Stomach smooth muscle (tissue), 2 donors: ENCODE measurements at regions not wholly inside any gene's neighbourhood (a gene's known extent, or its start where the extent isn't known, plus 50 kb on each side); places are given as distances from the start of the nearest gene placed in this dataset.
"Not testable (repeated sequence)": the region's sequence is repeated elsewhere in the genome, so short reads cannot be mapped to it uniquely, and the experiment has no call there.

Experiments used
- H3K27ac ChIP-seq: one replicate; pipeline ENCODE4 v1.7.0; 2013; ENCODE audit warnings: mild to moderate bottlenecking, low read length, inconsistent platforms
- H3K27me3 ChIP-seq, 2 donors: one replicate each; pipeline ENCODE4 v1.7.0; 2013; ENCODE audit warnings: low read length in 2 of 2; ENCODE audit not compliant: insufficient read depth in 2 of 2, control insufficient read depth in 1 of 2
- H3K36me3 ChIP-seq, 2 donors: one replicate each; pipeline ENCODE4 v1.7.0; 2013; ENCODE audit warnings: low read length in 2 of 2; ENCODE audit not compliant: control insufficient read depth in 2 of 2, insufficient read depth in 2 of 2
- H3K4me1 ChIP-seq: one replicate; pipeline ENCODE4 v1.7.0; 2013; ENCODE audit warnings: low read length; ENCODE audit not compliant: control insufficient read depth, insufficient read depth
- H3K4me3 ChIP-seq, 2 donors: one replicate each; pipeline ENCODE4 v1.7.0; 2013; ENCODE audit warnings: low read length in 2 of 2
- H3K9ac ChIP-seq, 2 donors: one replicate each; pipeline ENCODE4 v1.7.0; 2013; ENCODE audit warnings: low read length in 2 of 2, mild to moderate bottlenecking in 1 of 2
- H3K9me3 ChIP-seq, 2 donors: one replicate each; pipeline ENCODE4 v1.7.0; 2013; ENCODE audit warnings: low read length in 2 of 2; ENCODE audit not compliant: control insufficient read depth in 2 of 2
- donor health status: healthy.
- donor health status: Pancreatic carcinoma.

DNA sequence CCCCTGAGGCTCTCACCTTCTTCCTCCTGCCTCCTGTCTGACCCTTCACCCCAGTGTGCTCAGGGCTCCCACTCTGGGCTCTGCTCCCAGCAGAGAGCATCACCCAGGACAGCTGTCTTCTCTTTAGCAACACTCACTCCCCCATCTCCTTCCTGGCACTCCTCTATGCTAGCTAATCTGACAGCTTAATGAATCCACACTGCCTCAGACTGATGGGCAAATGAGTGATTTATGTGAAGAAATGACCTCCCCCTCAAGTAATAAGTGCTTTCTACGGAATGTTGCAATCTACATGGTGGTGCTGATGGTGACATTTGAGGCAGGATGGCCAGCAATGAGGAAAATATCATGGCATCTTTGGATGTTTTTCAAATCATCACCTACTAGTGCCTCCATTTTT lies 83.6 kb downstream of the LSM3 start:
- no peaks in the 10 kb centered on the region for H3K27me3 ChIP-seq
- H3K4me3 ChIP-seq: no peak overlapping the region
- H3K9me3 ChIP-seq: no peaks in the 10 kb centered on the region
- no peak overlapping the region for H3K9ac ChIP-seq
- no peak overlapping the region for H3K27ac ChIP-seq
- H3K4me1 ChIP-seq: peaks cover 4% of the 10 kb centered on the region
- H3K36me3 ChIP-seq: no peaks in the 10 kb centered on the region

DNA sequence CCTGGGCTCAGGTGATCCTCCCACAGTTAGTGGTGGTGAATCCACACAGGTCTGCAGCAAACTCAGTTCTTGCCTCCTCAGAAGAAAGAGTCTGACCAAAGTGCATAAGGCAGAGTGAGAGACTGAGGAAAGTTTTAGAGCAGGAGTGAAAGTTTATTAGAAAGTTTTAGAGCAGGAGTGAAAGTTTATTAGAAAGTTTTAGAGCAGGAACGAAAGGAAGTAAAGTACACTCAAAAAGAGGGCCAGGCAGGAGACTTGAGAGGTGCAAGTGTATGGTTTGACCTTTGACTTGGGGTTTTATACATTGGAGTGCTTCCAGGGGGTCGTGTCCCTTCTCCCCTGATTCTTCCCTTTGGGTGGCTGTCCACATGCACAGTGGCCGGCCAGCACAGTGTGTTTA lies 84.2 kb downstream of the LSM3 start:
- no peak overlapping the region for H3K9ac ChIP-seq
- H3K4me3 ChIP-seq: no peak overlapping the region
- no peaks in the 10 kb centered on the region for H3K27me3 ChIP-seq
- H3K36me3 ChIP-seq: no peaks in the 10 kb centered on the region
- no peaks in the 10 kb centered on the region for H3K9me3 ChIP-seq
- peaks cover 4% of the 10 kb centered on the region for H3K4me1 ChIP-seq
- H3K27ac ChIP-seq: no peak overlapping the region

DNA sequence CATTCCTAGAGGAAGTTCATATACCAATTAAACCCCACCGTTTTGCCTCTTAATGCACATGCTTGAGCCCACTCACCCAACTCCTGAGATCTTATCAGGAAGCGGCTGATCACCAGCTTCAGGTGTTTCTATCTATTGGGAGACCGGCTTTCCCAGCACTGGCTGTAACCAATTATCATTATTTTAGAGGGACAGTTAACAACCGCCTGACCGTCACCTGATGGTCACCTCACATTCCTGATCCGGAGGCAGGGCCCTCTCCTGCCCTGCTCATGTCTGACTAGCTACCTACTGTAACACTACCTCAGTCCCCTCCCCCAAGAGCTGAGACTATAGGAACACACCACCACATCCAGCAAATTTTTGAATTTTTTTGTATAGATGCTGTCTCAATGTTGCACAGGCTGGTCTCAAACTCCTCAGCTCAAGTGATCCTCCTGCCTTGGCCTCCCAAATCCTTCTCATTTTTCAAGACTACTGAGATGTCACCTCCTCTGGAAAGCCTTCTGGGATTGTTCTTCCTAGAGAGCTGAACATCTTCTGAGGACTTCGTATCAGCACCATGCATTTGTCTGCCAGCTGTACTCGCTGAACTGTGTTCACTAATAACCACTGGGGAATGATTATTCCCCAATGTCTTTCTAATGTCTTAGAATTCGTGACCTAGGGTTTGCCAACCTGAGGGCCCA lies 84.8 kb downstream of the LSM3 start:
- Histone ChIP-seq H3K4me1 (peaks cover 4% of the 10 kb centered on the region), H3K27ac (no peak overlapping the region), H3K9ac (no peak overlapping the region), H3K36me3 (no peaks in the 10 kb centered on the region), H3K27me3 (no peaks in the 10 kb centered on the region), H3K9me3 (no peaks in the 10 kb centered on the region), H3K4me3 (no peak overlapping the region)

DNA sequence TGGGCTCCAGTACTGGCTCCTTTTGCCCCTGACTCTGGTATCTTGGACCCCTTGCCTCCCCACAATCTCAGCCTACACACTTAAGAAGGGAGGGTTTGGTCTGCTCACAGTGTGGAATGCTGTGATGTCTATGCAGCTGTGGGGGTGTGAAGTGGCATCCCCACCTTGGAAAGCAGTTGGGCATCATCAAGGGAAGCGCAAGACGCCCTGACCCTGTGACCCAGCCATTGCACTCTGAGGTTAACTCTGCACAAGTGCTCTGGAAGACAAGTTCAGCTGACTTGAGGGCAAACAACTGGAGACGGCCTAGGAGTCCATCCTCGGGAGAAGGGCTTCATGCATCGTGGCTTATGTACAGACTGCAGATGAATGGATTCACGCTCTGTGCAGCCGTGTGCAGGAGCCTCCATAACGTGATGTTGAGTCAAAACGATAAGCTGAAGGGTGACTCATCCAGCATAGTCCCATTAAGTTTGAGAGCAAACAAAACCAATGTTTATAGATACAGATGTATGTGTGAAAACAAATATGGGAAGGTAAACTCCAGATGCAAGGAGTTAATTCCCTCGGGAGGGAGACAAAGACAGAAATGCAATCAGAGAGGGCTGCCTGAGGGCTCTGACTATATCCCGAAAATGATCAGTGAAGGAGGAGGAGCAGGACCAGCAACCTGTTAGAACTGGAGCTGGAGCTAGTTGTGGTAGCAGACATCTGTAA lies 86.8 kb downstream of the LSM3 start:
- Histone ChIP-seq H3K9ac (no peak overlapping the region), H3K4me3 (no peak overlapping the region), H3K27me3 (no peaks in the 10 kb centered on the region), H3K36me3 (no peaks in the 10 kb centered on the region), H3K9me3 (peaks cover 0 to 3% of the 10 kb centered on the region in 2 donors), H3K27ac (no peak overlapping the region), H3K4me1 (peaks cover 4% of the 10 kb centered on the region)

DNA sequence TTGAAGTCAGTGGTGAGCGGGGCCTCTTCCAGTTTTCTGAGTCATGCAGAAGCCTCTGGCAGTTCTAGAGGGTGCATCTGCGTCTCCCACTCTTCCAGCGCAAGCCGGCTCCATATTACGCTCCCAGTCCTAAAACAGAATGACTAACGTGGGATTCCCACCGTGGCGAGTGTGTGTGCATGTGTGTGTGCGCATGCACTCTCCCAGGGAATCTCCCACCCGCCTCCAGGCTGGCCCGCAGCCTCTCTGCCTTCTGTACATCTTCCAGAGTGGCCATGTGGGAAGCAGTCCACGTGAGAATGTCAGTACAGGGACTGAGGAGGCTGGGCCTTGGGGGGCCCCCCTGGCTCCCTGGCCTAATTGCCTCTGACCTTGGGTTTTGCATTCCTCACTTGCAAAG lies 87.7 kb downstream of the LSM3 start:
- no peak overlapping the region for H3K27ac ChIP-seq
- no peaks in the 10 kb centered on the region for H3K36me3 ChIP-seq
- H3K27me3 ChIP-seq: no peaks in the 10 kb centered on the region
- H3K4me3 ChIP-seq: no peak overlapping the region
- peaks cover 0 to 3% of the 10 kb centered on the region in 2 donors for H3K9me3 ChIP-seq
- H3K9ac ChIP-seq: no peak overlapping the region
- peaks cover 2% of the 10 kb centered on the region for H3K4me1 ChIP-seq

DNA sequence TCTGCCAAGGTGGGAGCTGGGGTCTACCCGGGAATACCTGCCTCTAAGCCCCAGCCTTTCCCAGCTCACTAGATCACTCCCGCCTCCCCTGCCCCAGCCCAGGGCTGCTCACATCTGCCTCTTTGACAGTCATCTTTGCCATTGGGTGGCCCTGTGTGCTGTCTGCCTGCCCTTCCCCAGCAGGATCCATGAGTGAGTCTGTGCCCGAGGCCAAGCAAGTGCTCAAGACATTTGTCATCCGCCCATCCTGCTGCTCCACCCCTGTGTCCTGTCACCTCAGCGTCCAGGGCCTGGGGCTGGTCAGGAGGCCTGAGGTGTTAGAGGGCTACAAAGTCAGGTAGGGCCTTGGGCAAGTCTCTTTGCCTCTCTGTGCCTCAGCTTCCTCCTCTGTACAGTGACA lies 89.4 kb downstream of the LSM3 start:
- Histone ChIP-seq H3K4me3 (no peak overlapping the region), H3K4me1 (no peaks in the 10 kb centered on the region), H3K27me3 (no peaks in the 10 kb centered on the region), H3K9ac (no peak overlapping the region), H3K9me3 (peaks cover 0 to 3% of the 10 kb centered on the region in 2 donors), H3K36me3 (no peaks in the 10 kb centered on the region), H3K27ac (no peak overlapping the region)

GRCh38 chr3:14268897-14269296 lies 90.3 kb downstream of the LSM3 start:
- no peaks in the 10 kb centered on the region for H3K36me3 ChIP-seq
- H3K4me1 ChIP-seq: no peaks in the 10 kb centered on the region

GRCh38 chr3:14272041-14272958 lies 93.7 kb downstream of the LSM3 start:
- not testable (repeated sequence) for H3K27ac ChIP-seq, H3K27me3 ChIP-seq, H3K9ac ChIP-seq, H3K9me3 ChIP-seq, H3K4me3 ChIP-seq, H3K4me1 ChIP-seq, H3K36me3 ChIP-seq

More at GRCh38 chr3:14268897-14269296, 90.3 kb downstream of the LSM3 start:
- Histone ChIP-seq H3K27ac (no peak overlapping the region), H3K9me3 (peaks cover 0 to 3% of the 10 kb centered on the region in 2 donors), H3K27me3 (no peaks in the 10 kb centered on the region), H3K4me3 (no peak overlapping the region), H3K9ac (no peak overlapping the region)

- H3K4me3 ChIP-seq, H3K9me3 ChIP-seq, H3K4me1 ChIP-seq, H3K9ac ChIP-seq, H3K27me3 ChIP-seq, H3K36me3 ChIP-seq, H3K27ac ChIP-seq: not testable (repeated sequence)
Measured at GRCh38 chr3:14272959-14273560, 94.4 kb downstream of the LSM3 start.

DNA sequence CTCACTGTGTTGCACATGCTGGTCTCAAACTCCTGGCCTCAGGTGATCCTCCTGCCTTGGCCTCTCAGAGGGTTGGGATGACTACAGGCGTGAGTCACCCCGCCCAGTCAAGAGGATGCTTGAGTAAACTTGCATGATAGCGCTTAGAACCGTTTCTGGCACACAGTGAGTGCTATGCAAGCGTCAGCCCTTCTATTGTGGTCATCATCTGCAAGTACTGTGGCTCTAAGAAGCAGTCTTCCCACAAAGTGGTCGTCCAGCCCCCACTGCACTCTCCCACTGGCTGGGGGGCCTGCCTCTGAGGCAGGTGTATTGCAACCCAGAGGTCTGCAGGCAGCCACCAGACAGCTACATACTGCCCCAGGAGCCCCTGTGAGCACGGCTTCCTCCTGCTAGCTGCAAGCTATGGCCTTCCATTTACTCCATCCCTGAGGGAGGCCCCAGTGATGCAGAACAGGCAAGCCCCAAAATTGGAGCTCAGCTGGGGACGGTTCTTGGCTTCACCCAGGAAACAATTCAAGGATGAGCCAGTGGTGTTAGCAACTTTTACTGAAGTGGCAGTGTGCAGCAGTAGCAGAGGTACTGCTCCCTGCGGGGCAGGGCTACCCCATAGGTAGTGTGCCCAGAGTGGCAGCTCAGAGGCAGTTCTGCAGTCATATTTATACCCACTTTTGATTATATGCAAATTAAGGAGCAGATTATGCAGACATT lies 95.4 kb downstream of the LSM3 start:
- H3K27me3 ChIP-seq: peaks cover 0 to 5% of the 10 kb centered on the region in 2 donors
- H3K9ac ChIP-seq: no peak overlapping the region
- H3K4me1 ChIP-seq: no peaks in the 10 kb centered on the region
- no peak overlapping the region for H3K27ac ChIP-seq
- no peak overlapping the region for H3K4me3 ChIP-seq
- no peaks in the 10 kb centered on the region for H3K9me3 ChIP-seq
- H3K36me3 ChIP-seq: no peaks in the 10 kb centered on the region
